Raji (cell line): ENCODE measurements at regions not wholly inside any gene's neighbourhood (a gene's known extent, or its start where the extent isn't known, plus 50 kb on each side); places are given as distances from the start of the nearest gene placed in this dataset.

Experiments used
- POLR2A ChIP-seq: IDR thresholded peaks from 2 replicates; pipeline ENCODE4 v1.6.1; 2011; ENCODE audit warnings: low read depth, low read length, control low read depth; ENCODE audit not compliant: insufficient read depth

DNA sequence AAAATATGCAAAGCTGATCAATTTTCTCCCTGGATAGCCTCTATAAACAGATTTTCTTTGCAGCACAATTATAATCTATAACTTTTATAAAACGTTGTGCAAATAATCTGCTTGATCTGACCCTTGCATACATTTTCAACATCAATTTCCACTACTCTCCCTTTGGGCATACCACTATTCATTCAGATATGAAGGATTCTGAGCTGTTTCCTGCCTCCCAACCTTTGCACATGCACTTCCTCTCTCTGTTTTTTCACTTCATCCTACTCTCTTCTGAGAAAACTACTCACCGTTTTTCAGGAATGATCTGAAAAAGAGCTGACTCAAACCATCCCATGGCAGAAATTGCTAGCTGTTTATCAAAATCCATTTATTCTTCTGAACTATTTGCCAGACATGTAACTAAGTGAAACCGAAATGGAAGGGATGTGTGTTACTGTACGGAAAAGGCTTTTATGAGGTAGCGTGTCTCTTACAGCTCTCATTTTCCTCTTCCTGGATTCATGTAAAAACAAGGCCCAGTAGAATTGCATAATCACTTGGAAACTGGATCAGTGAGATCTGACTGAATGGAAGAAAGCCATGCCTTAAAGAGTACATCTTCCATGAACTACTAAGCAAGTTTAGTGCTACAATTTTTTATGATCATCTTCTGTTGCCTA is 1447.3 kb upstream of the MIR17HG start:
- TF ChIP-seq POLR2A = no peak

DNA sequence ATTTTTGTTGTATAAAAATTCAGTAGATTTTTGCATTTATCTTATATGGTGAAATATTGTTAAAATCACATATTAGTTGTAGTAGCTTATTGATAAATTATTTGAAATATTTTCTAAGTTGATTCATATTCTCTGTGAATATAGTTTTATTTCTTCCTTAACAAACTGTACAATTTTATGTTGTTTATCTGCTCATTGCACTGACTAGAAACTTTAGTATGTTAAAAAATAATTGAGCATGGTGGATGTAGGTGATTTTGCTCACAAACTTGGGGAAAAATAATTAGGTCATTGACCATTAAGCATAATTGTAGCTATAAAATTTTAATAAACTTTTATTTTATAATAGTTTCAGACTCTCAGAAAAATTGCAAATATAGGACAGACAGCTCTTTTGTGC is 1445.3 kb upstream of the MIR17HG start:
- TF ChIP-seq POLR2A = no peak

DNA sequence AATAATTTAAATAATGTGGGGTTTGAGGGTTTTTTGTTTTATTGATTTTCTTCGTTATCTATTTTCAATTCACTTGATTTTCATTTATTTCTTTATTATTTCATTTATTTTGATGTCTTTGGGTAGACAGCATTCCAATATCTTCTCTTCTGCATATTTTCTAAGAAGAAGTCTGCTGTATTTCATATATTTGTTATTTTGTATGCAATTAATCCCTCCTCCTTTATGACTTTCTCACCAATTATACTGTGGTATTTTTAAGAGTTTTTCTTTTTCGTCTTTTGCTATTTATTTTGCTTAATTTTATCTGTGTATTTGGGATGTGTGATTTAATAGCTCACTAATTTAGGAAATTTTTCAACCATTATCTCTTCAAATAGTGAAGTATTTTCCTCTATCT is 1444.4 kb upstream of the MIR17HG start:
- no peak for TF ChIP-seq POLR2A

DNA sequence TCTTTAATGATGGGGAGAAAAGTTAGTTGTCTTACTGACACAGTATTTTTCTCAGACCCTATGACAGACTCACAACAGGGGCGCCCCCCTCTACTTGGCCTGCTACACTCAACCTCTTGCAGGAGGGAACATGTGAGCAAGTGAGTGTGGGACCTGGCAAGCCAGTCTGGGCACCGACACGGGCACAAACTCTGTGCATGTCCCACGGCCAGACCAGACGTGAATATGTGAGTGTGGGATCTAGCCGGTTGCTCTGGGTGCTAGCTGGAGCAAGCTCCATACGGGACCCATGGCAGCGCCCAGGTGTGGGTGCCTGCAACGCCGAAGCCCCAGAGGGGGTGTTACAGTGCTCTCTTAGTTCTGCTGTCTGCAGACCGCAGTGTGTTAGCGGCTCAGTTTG is 1437.3 kb upstream of the MIR17HG start:
- no peak for TF ChIP-seq POLR2A

DNA sequence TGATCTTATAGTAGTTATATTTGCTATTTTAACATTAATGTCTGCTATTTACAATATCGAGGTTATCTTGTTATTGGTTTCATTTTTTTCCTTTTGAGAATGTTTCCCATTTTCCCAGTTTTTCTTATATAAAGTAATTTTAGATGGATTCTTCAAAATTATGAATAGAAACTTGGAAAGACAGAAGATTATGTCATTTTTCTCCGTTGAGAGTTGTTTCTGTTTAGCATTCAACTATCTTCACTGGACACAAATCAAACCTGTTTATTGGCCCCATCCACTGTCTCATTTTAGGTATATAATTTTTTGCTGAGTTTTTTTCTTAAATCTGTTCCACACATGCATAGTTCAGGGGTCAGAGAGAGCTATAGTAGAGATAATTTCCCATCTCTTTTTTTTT is 1430.9 kb upstream of the MIR17HG start:
- no peak for TF ChIP-seq POLR2A

DNA sequence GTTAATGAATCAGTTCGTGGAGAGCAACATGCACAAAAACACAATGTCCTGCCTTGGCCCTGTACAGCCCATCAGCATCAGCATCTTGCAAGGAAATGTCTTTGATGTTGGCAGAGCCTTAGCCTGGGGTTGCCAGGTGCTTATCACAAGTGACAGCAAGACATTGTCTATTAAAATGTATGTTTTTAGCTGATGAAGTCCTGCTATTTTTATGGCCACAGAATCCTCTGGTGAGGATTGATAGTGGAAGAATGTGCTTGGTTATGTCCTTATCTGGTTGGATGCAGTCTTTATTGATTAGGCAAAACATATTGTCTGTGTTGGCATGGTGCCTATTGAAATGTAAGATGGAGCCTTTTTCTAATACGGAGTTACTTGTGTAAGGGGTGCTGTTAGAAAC is 1427.0 kb upstream of the MIR17HG start:
- TF ChIP-seq POLR2A = no peak

DNA sequence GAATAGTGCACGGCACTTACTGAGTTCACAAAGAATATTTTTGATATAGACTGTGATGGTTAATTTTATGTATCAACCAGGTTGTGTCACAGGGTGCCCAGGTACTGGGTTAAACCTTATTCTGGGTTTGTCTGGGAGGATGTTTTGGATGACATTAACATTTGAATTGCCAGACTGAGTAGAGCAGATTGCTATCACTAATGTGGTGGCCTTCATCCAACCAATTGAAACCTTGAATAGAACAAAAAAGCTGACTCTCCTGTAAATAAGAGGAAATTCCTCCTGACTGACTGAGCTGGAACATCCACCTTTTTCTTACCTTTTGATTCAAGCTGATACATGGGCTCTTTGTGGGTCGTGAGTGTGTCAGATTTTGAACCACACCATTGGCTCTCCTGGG is 1424.4 kb upstream of the MIR17HG start:
- no peak for TF ChIP-seq POLR2A

DNA sequence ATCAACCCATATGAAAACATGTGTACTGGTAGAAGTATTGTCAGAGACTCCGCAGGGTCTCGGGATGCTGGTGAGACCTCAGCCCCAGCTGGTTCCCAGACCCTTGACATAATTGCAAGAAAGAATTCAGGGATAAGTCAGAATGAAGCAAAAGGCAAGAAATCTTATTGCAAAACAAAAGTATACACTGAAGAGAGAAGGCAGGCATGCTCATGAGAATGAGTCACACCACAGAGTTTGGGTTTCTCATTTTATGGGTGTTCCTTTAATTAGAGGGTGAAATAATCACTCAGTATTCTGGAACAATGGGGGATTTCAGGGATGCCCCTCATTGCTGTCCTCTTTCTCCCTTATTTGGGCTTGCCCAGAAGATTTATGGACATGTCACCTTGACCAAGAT is 1423.8 kb upstream of the MIR17HG start:
- TF ChIP-seq POLR2A = no peak

DNA sequence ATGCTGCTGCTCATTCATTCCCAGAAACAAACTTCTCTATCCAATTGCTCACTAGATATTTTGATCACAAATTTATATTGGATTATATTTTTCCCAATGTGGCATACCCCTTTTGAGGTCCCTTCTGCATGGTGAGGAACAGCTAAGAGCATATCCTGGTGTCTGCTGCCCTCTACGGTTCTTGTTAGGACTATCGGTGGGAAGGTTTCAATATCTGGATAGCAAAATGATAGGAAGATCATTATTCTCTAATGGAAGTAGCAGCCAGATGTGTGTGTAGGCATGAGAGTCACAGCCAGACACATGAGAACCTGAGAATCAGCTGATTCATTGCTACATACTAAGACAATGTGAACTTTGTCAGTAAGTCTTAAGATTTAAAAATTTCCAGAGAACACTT is 1422.4 kb upstream of the MIR17HG start:
- TF ChIP-seq POLR2A = no peak

DNA sequence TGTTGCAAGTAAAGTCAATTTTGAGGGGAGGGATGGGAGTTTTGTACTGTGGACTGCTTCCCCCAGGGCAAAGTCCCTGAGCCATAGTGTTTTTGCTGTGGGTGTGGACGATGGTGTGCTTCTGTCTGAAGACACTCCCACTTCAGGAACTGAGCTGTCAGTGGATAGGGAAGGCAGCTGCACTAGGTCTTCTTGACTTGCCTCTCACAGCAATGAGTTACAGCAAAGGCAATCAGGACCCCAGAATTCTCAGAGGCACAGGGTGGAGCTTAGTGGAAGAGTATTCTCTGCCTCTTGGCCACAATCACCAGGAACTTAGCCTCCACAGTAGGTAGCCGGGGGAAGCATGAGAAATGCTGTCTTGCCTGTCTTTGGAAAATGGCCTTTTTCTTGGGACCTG is 1416.6 kb upstream of the MIR17HG start:
- TF ChIP-seq POLR2A = no peak

DNA sequence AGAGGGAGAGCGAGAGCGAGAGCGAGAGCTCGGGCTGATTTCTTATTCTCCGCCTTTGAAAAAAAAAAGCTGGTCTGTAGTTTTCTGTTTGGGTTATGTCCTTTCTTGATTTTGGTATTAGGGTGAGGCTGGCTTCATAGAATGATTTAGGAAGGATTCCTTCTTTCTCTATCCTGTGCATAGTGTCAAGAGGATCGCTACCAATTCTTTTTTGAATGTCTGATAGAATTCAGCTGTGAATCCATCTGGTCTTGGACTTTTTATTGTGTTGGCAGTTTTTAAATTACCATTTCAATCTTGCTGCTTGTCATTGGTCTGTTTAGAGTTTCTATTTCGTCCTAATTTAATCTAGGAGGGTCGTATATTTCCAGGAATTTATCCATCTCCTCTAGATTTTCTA is 1414.6 kb upstream of the MIR17HG start:
- no peak for TF ChIP-seq POLR2A

DNA sequence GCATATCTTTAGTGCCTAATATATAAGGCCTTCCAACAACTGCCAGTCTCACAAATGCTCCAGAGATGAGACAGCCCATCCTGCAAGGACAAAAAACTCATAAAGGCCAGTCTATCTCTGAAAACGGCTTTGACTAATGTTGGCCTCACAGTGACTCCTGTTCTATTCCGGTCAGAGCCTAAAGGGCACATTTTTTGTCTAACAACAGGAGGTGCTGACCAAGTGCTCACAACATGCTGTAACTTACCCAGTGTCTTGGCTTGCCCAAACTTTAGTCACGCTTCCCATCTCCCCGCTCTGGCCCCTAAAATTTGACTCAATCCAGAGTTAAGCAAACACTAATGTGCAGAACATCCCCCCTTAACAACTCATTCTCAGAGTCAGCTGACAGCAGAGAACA is 1411.2 kb upstream of the MIR17HG start:
- TF ChIP-seq POLR2A = no peak

DNA sequence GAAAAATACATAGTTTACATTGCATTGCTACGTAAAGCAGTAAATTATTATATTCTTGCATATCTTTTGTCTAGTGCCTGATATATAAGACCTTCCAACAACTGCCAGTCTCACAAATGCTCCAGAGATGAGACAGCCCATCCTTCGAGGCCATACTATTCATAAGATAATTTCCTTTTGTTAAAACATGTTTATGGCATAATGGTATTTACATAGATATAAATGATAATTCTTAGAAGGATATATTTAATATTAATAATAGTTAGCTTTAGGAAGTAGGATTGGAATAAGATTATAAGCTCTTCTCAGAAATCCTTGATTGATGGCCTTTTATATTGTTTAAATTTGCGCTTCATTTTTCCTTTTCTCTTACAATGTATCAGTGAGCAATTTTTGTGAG is 1410.1 kb upstream of the MIR17HG start:
- TF ChIP-seq POLR2A = no peak

DNA sequence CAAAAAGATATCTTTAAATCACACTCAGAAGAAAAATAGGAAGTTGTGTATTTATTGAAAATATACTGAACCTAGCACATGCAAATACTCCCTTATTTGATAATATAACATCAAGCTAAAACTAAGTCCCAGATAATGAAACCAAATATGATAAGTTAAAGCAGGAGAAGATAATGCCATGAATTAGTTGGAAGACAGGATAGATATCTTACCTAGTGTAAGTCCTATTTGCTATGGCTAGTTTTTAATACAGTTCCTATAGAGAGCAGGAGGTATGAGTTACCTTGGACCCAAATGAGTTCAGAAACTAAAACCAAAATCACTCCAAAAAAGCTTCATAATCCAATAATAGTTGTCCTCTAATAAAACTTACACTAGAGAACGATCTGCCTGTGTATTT is 1407.1 kb upstream of the MIR17HG start:
- TF ChIP-seq POLR2A = no peak

DNA sequence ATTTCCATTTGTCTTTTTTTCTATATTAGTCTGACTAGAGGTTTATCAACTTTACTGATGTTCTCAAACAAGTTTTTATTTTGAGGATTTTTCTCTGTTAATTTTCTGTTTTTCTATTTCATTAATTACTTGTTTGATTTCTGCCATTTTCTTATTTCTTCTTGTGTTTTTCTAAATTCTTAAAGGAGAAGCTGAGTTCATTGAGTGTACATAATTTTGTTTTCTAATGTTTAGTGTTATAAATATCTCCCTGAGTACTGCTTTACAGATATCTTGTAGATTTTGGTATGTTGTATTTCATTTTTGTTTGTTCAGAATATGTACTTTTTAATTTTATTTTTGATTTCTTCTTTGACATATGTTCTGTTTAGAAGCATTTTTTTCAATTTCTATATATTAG is 1404.3 kb upstream of the MIR17HG start:
- no peak for TF ChIP-seq POLR2A

DNA sequence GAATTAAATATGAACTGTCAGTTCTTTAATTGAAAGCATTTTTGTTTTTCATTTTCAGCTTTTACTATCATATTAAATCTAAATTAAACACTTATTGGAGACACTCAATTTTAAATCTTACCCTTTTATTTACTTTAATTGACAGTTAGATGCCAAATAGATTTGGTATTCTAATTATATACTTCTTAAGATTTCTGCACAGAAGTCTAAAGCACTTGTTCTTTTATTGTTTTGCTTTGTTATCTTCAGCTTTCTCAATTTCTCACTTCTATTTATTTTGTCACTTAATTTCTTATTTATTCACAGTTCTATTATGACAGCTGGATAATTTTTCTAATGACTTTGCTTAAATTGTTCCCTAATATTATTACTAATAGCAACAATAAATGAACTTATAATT is 1397.3 kb upstream of the MIR17HG start:
- no peak for TF ChIP-seq POLR2A

DNA sequence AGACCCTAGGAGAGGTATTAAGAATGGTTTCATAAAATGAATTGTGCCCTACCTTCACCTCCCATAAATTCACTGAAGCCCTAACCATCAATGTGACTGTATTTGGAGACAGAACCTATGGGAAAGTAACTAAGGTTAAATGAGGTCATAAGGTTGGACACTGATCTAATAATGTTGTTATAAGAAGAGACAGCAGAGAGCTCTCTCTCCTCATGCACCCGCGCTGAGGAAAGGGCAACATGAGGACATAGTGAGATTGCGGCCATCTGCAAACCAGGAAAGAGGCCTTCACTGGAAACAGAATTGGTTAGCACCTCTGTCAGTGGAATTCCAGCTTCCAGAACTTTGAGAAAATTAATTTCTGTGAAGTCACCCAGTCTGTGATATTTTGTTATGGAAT is 1396.1 kb upstream of the MIR17HG start:
- no peak for TF ChIP-seq POLR2A
